ENCODE measurements at regions not wholly inside any gene's neighbourhood (a gene's known extent, or its start where the extent isn't known, plus 50 kb on each side); places are given as distances from the start of the nearest gene placed in this dataset.
A peak's percentile ranks its signal among the peaks of the same experiment; 100 is the strongest.

DNA sequence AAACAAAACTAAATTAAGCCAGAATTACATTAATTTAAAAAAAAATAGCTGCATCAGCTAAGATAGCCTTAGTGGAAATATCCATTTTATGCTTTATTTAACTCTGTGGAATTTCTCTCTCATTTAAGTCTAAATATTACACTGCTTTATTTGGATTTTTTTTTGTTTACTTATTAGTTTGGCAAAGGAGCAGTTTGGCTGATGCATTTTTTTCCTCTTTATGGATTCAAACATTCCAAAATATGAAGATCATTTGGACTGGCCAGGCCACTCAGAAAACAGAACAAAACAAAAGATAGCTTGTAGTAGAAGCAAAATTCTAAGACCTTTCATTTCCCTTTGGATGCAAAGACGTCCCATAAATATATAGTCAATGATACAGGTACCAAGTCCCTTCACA is 707.3 kb upstream of the UBE2E2 start:
- no peak for DNase-seq

- no peak for DNase-seq
These were observed 706.5 kb upstream of the UBE2E2 start for GRCh38 chr3:22496641-22497040.

DNA sequence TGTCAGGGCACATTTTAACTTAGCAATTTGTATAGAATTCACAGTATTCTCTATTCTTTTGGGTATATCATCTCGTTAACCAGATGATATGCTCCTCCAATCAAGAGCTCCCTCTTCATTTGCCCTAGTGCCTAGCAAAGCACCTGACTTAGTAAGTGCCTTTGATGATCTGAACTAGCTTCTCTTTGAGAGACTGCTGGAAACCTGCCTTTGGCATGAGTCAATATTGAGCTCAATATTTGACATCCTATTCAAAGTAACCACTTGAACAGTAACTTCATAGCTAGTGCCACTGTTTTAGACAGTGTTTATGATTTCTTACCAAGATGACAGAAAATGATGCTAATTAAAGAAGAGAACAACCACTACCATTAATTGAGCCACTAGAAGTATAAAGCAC is 696.3 kb upstream of the UBE2E2 start:
- DNase-seq: no peak

- DNase-seq: no peak
These were observed 695.4 kb upstream of the UBE2E2 start for GRCh38 chr3:22507709-22508108.

DNA sequence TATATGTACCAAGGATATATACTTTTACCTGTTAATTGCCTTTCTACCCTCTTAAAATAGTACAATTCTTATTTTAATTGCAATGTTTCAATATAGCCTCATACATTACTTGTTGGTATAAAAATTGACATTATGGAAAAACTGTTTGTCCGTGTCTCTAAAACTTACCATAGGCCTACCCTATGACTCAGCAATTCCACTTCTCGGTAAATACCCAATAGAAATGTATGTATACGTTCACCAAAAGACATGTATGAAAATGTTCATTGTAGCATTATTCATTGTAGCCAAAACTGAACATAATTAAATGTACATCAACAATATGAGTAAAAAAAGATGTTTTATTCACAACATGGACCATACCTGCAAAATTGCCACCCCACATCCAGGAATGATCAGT is 679.2 kb upstream of the UBE2E2 start:
- DNase-seq: no peak

GRCh38 chr3:22526266-22526837 is 676.8 kb upstream of the UBE2E2 start:
- no peak for DNase-seq

- DNase-seq: no peak
These were observed 666.6 kb upstream of the UBE2E2 start for GRCh38 chr3:22536541-22536940.

GRCh38 chr3:22537560-22537959 is 665.6 kb upstream of the UBE2E2 start:
- no peak for DNase-seq

DNA sequence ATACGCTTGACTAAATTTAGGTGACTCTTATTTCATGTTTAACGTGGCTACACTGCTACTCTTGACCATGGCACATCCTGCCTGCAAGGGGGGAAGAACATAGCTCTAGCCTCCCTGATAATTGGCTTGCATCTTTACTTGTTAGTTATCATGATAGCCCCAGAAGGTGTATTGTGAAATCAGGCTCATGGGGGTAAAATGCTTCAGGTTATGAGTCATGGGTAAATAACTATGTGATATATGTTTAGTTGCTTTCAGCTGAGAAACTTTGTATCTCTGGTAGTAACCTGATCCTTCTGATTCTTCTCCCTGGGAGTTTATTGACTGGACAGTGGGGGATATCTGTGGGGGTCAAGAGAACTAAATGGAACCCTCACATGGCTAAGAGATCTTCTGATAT is 660.8 kb upstream of the UBE2E2 start:
- peak; percentile 21 for DNase-seq

DNA sequence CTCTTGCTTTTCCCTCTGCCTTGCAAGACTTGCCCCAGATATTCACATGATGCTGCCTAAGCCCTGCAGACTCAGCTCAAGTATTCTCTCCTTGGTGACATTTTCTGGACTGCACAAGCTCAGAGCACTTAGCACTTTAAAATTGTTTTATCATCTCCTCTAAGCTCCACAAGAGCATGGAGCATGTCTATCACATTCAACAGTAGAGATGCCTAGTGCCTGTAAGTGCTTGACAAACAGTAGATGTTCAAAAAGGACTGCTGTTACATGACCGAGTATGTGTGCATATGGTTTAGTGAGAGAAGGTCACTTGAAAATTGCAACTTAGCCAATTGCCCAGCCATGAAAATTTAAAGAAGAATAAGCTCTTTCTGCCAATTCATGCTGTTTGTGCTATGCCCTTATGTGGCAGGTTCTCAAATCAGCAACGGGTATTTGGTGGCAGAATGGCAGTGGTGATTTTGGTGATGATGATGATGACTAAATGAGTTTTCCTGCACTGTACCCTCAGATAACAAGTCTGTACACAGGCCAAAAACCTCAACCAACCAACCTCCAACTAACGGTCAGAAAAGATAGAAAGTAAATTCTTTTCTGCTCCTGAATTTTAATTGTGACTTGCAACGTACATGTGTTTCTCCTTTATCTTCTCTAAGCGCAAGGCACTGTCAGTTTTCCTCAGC is 647.2 kb upstream of the UBE2E2 start:
- DNase-seq: no peak

- DNase-seq: no peak
These were observed 637.7 kb upstream of the UBE2E2 start for GRCh38 chr3:22565393-22565792.

DNA sequence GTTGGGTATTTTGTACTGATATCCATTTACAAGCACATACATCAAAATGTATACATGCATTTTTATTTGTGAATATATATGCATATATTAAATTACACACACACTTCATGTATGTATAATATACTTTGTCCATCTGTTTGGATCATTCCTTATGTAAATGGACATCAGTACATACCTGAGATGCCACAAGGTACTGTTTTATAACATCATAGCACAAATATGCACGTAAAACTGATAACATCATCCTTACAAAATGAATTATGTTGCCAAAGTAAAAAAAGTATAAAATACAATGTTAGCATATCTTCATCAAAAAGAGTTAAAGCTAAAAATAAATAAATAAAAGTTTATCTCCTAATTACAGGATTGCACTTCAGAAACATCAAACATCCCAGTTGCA is 634.8 kb upstream of the UBE2E2 start:
- no peak for DNase-seq

- DNase-seq: no peak
These were observed 633.6 kb upstream of the UBE2E2 start for GRCh38 chr3:22569570-22569969.

GRCh38 chr3:22581007-22581406 is 622.1 kb upstream of the UBE2E2 start:
- DNase-seq: no peak

DNA sequence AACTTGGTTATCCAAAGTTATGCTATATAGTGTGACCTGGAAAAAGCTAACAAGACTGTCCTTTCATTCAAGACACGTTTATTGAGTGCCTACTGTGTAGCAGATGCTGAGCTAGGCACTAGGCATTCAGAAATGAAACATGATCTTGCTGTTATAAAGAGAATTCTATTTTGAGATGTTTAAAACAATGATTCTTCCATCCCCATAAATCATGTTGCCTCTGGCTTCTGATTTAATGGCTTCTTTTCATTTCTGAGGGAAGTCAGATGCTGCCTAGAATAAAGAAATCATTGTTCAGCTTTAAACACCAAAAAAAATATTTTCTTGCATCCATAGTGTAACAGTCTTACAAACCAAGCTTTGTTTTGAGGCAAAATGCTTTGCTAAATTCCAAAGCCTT is 620.9 kb upstream of the UBE2E2 start:
- DNase-seq: no peak

DNA sequence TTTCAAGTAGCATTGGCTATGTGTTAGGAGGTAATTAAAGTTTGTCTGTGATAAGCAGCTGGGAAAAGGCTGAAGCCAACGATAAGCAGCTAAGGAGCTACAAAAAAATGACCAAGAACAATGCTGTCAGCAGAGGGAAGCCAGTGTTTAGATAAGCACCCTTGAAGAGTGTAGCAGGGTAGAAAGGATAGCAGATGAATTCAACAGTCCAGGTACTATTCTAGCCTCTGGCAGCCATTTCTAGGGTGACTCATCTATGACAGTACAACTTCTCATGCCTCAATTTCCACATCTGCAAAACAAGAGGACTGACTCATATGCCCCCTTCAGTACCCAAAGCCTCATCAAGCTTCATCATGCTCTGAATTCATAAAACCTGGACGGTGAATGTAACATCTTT is 617.6 kb upstream of the UBE2E2 start:
- peak; percentile 7 for DNase-seq

- no peak for DNase-seq
These were observed 617.2 kb upstream of the UBE2E2 start for GRCh38 chr3:22585911-22586310.

DNA sequence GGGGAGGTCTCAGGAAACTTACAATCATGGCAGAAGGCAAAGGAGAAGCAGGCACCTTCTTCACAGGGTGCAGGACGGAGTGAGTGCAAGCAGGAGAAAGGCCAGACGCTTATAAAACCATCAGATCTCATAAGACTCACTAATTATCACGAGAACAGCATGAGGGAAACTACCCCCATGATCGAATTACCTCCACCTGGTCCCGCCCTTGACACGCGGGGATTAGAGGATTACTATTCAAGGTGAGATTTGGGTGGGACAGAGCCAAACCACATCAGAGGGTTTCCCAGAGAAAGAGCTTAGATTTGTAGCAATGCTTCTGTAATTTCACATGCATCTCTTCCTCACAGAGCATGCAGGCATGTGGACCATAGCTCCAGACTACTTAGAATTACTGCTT is 615.7 kb upstream of the UBE2E2 start:
- no peak for DNase-seq

GRCh38 chr3:22593638-22594037 is 609.5 kb upstream of the UBE2E2 start:
- no peak for DNase-seq

DNA sequence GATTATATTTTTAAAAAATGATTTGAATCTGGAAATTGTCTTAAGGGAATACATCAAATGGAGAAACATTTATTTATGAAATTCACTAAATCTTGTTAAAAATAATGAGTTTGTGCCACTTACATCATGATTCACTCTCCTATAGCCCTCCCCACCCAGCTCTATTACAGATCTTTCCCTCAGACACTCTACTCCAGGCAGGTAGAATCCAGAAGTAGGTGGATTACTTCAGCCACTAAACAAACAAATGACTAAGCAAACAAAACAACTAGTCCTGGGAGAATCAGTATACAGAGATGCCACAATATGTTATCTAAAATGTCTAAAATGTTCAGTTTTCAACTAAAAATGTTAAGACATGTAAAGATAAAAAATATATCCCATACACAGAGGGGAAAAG is 608.1 kb upstream of the UBE2E2 start:
- no peak for DNase-seq

- DNase-seq: no peak
These were observed 596.7 kb upstream of the UBE2E2 start for GRCh38 chr3:22606461-22606860.

GRCh38 chr3:22606938-22607337 is 596.2 kb upstream of the UBE2E2 start:
- DNase-seq: no peak

DNA sequence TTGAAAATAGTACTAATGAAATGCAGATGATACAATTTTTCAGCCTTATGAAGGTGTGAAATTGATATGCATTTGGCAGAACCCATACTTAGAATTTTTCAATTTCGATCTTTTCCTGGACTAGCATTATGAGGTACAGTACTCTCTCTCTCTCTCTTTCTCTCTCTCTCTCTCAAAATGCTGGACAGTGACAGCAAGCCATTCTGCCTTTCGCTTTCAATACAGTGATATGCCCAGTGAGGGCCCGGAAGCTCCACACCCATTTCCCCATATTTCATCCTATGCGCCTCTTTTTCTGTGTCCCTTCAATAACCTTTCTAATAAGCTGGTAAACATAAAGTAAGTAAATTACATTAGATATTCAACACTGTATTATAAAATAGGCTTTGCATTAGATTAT is 595.0 kb upstream of the UBE2E2 start:
- DNase-seq: no peak

- DNase-seq: no peak
These were observed 594.4 kb upstream of the UBE2E2 start for GRCh38 chr3:22608721-22609120.

DNA sequence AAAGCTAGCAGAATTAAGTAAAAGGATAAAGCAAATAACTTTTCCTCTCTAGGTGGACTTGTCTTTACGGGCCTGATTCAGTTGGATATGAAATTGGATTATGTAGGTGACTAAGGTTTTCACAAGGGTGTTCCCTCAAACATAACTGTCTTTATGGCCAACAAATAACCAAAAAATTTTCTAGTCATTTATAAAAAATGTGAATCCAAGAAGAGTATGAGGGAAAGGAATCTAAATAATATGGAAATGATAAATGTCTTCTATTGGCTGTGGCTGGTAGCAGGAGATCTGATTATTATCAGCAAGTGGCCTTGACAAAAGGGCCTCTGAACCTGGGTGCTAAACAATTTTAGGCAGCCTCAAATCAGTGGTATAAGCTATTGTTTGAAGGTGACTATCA is 594.0 kb upstream of the UBE2E2 start:
- DNase-seq: no peak

Data from T1000 (cell line).